Muscle of back (tissue), 3 donors: ENCODE measurements at regions not wholly inside any gene's neighbourhood (a gene's known extent, or its start where the extent isn't known, plus 50 kb on each side); places are given as distances from the start of the nearest gene placed in this dataset.
A peak's percentile ranks its signal among the peaks of the same experiment; 100 is the strongest.

Experiments used
- DNase-seq, 3 donors: peaks; one replicate each; pipeline versions ENCODE4 v3.0.0 to v3.0.0-alpha.2; 2013

DNA sequence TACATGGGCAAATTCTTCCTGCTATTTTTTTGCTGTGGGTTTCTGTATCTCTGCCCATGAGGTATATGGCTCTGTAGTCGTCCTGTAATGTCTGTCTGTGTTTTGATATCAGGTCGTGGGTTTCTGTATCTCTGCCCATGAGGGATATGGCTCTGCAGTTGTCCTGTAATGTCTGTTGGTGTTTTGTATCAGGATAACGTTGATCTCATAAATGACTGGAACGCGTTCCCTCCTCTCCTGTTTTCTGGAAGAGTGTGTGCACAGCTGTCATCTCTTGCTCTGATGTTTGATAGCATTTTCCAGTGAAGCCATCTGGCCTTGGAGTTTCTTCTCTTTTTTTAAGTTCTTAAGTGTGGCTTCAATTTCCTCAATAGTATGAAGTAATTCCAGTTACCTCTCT is 57.2 kb downstream of the SOX1 start:
- DNase-seq: peak in 2 of 3 donors; percentile 17 to 49

DNA sequence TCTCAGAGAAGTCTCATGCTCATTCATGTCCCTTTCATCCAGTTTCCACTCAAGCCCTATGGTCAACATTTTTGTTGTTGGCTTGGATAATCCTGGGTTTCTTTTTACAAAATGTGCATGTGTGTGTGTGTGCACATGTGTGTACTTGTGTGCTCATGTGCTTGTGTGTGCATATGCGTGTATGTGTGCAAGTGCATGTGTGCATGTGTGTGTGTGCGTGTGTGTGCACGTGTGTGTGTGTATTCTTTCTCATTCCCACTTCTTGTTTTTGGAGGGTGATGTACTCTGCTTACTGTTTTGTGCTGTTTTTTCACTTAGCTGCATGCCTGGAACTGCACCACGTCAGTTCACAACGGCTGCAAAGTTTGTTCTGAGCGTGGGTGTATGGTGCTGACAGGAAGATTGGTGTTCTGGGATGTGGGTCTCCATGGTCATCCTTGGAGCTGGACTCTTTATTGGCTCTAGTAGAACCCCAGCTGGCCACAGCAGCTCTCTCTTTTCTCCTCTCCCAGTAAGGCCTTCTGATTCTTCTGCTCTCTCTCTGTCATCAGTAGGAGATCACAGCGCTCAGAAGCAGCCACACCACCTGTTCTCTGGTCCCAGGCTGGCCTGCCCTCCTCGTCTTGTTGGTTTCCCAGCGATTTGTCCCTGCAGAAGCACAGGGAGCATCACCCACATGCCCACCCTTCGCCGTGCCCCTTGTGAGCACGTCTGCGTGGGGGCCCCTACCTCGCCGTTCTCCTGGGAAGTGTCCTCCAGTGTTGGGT is 60.8 kb downstream of the SOX1 start:
- peak; percentile 45 to 80 (median 55) for DNase-seq

DNA sequence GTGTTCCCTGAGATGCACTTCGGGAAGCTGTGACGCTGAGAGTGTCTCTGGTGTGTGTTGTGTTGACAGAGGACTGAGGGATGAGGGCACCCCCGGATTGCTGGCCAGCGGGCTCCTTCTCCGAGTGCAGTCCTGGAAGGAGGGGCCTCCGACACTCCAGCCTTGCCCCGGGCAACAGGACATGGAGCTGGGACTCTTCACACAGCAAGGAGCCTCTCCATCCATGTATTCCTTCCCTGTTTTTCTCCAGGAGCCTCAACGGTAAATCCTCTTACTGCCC is 61.3 kb downstream of the SOX1 start:
- no peak for DNase-seq

DNA sequence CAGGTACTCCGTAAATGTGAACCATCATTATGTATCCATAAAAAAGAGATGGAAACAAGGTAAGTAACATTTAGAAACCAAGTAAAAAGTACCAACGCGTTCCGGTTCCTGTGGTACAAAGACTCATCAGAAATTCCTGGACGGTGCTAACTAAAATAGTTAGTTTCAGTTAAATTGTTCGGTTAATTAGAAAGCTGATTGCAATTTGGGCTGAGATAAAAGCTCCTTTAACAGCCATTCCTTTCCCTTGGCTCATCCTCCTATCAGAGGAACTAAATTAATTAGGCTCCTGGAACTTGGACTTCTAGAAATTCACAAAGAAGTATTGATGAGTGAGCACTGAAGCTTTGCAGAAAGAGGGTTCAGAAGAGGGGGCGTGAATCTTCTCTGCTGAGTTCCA is 63.5 kb downstream of the SOX1 start:
- no peak for DNase-seq

DNA sequence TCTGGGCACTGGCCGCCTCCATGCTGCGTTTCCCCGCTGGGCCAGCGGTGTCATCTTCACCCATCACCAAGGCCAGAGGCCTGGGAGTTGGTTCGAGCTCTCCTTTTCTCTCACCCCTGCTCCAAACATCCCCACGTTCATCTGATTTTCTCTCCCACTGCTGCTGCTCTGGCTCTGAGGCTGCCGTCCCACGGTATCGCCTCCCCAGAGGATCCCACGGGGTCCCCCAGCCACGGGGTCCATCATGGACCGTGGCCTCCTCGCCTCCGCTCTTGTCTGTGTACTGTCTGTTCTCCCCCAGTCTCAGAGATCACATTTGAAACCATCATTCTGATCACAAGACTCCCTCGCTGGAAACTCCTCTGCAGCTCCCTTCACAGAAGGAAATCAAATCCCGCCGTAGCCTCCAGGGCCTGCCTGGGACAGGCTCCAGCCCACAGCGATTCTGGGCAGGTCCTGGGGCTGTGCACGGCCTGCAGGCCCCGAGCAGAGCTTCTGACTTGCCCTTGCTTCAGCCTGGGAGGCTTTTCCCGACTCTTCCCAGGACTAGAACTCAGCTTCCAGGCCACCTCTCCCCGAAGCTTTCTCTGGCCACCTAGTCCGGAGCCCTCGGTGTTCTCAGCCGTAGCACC is 64.2 kb downstream of the SOX1 start:
- DNase-seq: peak; percentile 19 to 78 (median 31)

DNA sequence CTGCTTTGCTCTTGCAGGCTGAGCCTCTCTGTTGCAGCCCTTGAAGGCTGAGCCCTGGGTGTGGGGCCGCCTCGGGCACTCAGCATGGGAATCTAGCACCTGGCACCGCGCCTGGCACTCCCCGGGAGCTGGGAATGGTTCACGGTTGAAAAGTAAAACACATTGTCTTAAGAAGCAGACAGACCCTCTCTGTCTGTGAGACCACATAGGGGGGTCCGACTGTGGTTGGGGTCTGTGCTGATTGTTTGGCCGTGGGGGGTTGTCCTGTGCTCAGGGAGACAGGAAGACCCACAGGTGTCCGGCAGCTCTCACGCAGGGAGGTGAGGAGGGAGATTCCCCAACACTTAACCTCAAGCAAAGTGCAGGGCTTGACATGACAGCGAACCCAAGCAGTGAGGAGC is 64.8 kb downstream of the SOX1 start:
- no peak for DNase-seq

DNA sequence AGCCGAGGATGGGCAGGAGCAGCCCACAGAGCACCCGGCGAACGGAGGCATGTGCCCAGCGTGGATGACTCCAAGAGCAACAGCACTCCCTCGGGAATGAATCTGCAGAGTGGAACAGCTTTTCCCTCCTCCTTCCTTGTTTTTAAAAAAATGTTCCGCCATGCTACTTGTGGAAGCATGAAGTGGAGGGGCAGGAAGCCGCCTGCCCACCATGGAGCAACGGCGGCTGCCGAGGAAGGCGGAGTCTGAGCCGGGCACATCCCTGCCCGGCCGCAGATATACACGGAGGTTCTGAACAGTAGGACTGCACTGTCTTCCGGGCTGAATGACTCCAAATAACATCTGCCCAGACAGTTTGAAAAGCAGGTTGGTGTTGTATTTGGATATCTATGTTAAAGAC is 65.2 kb downstream of the SOX1 start:
- no peak for DNase-seq

DNA sequence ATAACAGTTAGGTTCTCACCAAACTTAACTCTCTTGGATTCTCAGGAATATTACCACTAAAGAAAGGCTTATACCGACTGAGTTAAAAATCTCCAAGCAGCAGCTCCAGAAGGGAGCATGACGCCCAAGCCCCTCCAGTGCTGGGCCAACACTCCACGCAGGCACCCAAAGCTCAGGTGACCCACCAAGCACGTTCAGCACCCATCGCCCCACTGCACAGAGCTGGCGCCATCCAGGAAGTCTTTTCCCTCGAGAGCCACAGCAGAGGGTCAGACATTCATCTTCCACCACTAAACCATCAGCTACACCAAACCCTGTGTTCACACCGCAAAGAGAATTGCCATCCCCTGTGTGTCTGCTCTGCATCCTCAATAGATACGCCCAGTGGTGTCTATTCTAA is 65.7 kb downstream of the SOX1 start:
- DNase-seq: no peak

DNA sequence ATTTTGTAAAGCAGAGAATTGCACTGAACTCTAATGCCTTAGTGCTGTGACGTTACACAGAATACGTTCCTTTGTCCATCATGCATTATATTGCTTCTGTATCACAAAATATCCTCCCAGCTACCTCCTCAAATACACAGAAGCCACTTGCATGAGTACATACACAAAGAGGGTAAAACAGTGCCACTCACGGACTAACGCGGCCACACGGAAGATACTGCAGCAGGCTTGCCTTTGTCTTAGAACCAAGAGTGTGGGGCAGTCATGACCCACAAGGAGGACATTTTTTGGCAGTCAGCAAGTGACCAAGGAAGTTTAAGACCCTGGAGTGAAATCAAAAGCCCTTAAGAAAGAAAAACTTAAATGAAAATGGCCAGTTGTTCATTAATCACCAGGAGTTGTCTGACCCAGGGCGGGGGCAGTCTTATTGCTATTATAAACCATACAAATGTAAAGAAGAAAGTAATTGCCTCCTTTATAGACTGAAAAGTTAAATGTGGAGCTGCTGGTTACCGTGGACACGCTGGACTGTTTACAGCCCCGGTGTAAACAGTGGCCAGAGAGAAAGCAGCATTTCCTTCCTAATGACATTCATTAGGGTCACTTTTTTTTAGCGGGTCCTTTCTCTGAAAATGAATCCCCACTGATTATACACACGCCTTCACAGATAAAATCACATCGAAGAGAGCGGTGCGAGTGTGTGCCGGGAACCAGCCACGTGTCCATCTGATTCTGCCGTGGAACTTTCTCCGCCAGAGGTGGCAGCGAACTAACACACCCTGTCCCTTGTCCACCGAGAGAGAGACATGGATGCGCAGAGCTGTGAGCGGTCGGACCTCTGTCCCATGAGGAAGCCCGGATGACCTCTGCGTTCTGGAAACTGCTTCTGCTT is 66.8 kb downstream of the SOX1 start:
- DNase-seq: peak in 1 of 3 donors; percentile 52

DNA sequence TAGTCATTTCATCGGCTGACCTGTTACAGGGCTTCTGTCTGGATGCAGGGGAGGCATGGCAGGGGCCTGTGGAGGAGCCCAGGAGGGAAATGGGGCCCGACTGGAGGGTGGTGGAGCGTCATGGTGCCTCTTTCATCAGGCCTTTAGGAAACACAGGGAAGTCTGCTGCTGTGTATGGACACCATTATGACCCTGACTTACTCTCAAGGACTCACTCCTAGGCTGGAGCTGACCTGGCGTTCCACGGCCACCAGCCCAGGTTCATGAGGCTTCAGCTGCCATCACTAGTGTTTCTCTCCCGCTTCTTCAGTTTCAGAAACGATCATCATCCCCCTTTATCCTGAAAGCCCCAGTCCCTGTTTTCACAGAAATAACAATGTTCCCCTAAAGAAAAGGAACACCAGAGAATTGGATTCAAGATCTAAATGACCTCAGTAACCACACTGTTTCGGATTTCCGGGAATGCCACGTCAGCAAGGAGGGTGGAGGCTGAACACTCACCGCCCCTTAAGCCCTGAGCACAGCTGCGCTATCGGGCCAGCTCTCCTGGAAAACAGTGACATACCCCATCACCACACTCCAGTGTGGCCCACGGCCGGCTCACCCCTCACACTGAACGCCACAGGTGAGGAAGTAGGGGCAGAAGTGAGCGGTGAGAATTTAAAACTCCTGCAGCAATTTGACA is 67.6 kb downstream of the SOX1 start:
- DNase-seq: peak in 1 of 3 donors; percentile 17

DNA sequence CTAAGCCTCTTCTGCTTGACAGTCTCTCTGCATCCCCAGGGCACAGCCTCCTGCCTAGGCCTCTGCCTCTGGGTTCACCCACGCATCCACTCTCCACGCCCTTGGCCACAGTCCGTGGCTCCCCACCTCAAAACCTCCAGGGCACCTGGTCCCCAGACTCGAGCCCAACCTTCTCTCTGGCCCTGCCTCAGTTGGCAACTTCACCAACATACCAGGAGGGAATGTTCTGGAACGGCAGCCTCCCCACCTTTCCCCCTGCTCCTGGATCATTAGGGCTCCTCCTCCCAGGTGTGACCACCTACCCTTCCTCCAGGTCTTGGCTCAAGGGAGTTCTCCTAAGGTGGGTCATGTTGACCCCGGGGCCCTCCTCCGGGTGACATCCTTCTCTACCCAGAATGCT is 69.1 kb downstream of the SOX1 start:
- DNase-seq: no peak

DNA sequence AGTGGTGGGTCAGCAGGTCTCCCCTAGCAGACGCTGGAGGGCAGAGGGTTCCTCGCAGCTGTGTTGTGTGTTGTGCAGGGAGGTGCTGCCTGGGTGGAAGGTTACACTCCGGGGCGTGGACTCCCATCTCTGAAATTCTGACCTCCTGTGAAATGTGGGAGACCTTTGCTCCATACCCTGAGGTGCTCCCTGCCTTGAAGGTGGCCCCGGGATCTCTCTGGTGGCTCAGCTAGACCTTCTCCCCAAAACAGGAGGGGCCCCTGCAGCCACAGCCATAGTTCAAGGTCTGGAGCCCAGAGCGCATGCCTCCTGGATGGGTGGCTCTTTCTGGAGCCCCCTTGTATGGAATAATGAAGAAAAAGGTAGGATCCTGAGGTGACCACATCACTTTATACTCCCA is 70.2 kb downstream of the SOX1 start:
- DNase-seq: no peak

DNA sequence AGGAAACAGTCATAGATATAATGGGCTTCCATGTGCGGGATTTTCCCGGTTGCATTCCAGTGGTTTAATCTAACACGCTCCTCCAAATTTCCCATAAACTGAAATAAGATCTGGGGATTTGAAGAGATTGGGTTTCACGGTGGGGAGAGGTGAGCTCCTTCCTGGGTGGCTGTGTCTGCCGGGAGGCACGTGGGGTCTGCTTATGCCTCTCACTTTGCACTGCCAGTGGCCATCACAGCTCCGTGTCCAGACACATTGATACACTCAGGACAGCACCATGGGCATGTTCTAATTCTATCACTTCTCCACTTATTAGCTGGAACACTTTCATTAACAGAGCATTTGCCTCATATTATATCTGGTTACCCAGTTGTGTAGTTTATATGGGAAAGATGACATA is 73.4 kb downstream of the SOX1 start:
- no peak for DNase-seq

DNA sequence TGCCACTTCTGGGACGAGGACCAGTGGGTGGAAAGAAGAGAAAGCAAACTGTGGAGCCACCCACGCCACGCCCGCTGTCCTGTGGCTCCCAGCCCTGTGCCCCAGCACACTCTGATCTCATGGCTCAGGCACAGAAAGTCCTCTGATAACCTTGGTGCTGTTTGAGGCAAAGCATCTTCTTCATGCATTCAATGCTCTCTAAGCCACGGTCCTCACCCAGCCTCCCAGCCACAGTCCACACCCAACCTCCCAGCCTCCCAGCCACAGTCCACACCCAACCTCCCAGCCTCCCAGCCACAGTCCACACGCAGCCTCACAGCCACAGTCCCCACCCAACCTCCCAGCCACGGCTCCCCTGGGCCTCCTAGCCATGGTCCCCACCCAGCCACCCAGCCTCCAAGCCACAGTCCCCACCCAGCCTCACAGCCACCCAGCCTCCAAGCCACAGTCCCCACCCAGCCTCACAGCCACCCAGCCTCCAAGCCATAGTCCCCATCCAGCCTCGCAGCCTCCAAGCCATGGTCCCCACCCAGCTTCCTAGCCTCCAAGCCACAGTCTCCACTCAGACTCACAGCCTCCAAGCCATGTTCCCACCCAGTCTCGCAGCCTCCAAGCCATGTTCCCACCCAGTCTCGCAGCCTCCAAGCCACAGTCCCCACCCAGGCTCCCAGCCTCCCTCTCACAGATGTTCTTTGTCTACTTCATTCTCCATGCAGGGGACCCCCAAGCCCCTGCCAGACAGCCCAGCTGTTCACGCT is 74.9 kb downstream of the SOX1 start:
- no peak for DNase-seq

DNA sequence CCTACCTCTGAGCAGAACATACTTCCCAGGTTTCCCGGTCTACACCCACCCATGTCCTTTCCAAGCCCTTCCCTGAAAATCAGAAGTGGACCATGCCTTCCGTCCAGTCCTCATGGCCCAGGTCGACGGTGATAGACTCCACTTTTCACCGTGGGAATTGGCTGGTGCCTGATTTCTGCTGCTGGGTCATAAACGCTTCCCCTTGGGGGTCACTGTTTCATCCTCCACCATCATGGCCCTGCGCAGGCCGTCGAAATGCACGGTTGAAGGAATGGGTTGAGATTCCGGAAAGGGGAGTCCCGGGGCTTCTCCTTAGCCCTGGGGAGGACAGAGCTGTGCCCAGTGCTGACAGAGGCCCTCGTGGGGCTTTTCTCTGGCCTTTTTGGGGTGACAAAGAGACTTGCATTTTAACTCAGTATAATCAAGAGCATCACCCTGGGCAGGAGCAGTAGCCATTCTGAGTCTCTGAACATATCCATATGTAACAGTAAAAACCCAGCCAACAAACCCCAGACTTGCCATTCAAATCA is 75.5 kb downstream of the SOX1 start:
- no peak for DNase-seq

DNA sequence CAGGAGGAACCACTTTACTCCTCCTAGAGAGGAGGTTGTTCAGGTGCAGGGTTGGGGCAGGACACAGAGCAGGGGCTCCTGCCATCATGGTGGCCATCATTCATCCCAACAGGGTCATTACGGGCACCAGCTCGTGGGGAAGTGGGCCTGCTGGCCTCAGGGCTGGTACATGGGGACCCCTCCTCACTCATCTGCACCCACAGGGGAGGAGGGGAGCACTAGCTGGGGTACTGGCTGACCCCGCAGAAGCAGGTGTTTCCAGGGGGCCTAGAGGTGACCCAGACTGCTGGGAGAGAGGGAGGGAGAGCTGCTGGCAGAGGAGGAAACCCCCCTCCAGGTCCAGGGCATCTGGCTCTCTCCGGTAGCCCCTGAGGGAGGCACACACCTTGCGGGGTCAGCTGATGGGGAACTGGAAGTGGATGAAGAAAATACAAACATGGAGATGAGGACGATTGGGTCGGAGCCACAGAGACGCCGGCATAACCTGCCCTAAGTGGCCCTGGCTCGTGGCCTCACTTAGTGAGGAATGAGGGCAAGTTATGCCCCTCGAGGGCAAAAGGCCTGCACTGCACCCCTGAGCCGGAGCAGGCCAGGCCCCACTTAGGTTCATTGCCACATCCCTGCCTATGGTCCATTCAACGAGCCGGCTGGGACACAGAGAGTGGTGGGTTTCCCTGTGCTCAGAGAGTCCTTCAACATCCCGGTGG is 76.2 kb downstream of the SOX1 start:
- no peak for DNase-seq

DNA sequence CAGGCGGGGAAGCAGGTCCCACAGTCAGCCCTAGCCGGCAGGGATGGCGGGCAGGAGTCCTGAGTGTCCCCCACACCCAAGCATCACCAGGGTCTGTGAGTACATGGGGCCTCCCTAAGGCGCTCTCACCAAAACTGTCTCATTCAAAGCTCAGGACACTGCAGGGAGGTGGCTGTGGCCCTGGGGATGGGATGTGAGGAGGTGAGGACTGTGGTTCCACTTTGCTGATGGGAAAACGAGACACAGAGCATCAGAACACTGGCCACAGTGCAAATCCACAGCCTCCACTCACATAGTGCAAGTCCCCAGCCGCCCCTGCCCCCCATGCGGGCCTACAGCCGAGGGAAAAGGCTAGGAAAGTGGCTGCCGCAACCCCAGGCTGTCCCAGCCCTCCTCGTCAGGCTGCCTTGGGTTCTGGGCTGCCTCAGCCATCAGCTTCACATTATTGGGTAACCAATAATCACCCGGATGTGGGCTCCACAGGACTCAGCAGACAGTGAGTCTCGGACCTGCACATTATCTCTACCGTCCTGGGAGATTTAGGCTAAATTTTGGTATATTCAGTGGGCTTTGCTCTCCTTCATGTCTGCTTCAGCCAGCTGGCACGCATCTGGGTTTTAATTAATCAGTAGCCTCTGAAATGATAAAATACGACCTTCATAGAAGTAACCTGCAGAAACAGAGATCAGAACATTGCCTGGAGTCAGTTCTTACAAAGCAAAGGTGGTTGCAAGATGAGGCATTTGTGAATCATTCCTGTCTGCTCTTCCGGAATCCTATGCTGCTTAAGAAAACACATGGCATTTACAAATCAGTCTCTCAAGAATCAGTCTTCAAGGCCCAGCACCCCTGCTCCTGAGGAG is 77.0 kb downstream of the SOX1 start:
- no peak for DNase-seq

DNA sequence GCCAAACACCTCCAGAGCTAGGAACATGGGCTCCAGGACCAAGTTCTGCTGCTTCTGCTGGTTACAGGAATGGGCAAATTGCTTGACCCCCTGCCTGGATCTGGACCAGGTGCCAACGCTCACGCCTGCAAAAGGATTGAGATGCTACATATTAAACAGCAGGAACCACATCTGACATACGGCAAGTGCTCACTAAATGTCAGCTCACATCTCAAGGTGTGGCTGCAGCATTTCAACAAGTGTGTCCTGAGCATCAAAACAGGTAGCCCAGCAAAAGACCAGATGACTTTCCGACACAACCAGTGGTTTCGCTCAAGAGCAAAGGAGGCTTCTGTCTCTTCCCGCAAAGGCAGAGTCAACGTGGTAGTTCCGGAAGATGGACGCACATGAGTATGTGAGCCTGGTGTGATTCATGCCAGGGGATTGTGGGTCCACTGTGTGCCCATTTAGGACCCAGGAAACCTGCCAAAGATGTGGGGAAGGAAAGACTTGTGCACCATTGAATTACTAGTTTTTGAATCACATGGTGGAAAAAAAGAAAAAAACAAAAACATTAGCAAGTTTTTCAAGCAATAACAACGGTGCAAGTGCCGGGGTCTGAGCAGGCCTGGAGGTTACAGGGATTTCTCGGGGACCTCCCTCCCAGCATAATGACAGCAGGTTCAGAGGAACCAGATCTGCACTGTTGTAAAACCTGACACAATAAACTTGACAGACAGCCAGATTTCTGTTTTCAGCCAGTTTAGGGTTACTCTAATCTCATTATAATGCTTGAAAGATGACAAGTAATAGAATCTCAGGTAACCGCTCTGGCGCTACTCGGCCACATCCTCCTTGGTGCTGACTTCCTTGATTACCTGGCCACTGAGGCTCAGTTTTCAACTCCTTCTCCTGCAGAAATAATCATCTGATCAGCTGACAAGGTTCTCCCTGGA is 77.9 kb downstream of the SOX1 start:
- DNase-seq: no peak
